ENCODE measurements at regions not wholly inside any gene's neighbourhood (a gene's known extent, or its start where the extent isn't known, plus 50 kb on each side); places are given as distances from the start of the nearest gene placed in this dataset.

DNA sequence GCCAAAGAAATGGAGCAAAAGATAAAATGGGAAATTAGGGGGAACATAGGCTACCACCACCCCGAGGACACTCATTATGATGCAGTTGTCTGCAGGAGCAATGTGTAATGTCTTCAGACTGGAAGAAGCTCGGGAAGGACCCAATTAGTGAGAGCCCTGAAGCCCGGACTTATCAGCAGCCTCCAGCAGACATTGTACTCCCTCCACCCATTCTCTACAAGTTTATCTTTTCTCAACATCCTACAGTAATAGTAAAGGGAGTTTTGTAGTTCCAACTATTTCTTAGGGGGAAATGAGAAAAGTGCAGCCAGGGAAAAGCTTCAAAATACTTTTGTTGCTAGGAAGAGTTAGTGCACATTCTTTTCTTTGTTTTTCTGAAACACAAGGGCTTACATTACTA lies 657.3 kb upstream of the COBL start:
- Histone ChIP-seq H3K4me1 (no peaks in the 10 kb centered on the region), H3K36me3 (no peaks in the 10 kb centered on the region), H3K27me3 (no peaks in the 10 kb centered on the region), H3K9me3 (no peaks in the 10 kb centered on the region), H3K4me3 (no peak overlapping the region), H3K27ac (no peak overlapping the region)
- no peak for DNase-seq (ENCODE audit: low spot score in 2 of 2)
- TF ChIP-seq POLR2A (IDR thresholded peaks at IDR 0.05) (no peak), POLR2AphosphoS5 (IDR thresholded peaks at IDR 0.05) (no peak), CTCF (IDR thresholded peaks at IDR 0.05) (no peak)
- intact Hi-C loops (cut with DNase I; ENCODE audit: low total_unique reads) = no loop called here

DNA sequence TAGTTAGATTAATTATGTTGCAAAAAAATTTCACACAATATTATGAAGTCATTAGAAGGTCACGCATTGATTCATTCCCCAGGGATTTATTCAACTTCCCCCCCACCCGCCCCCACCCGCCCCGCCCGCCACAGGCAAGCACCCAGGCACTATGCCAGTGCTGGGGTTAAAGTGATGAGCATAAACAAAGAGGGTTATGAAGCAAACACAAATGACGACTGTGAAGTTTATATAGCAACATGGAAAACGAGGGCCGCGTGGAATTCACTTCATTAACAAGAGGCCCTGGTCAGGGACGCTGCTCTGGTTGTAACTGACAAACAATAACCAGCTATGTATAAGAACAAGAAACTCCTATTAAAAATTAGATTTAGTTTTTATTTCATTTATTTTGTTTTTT lies 656.5 kb upstream of the COBL start:
- H3K36me3 ChIP-seq = no peaks in the 10 kb centered on the region
- no peak overlapping the region for H3K4me3 ChIP-seq
- H3K27ac ChIP-seq = no peak overlapping the region
- no peaks in the 10 kb centered on the region for H3K4me1 ChIP-seq
- H3K27me3 ChIP-seq = no peaks in the 10 kb centered on the region
- no peak for DNase-seq (ENCODE audit: low spot score in 2 of 2)
- intact Hi-C loops (cut with DNase I; ENCODE audit: low total_unique reads) = no loop called here
- H3K9me3 ChIP-seq = no peaks in the 10 kb centered on the region
- no peak for TF ChIP-seq POLR2AphosphoS5 (IDR thresholded peaks at IDR 0.05)

DNA sequence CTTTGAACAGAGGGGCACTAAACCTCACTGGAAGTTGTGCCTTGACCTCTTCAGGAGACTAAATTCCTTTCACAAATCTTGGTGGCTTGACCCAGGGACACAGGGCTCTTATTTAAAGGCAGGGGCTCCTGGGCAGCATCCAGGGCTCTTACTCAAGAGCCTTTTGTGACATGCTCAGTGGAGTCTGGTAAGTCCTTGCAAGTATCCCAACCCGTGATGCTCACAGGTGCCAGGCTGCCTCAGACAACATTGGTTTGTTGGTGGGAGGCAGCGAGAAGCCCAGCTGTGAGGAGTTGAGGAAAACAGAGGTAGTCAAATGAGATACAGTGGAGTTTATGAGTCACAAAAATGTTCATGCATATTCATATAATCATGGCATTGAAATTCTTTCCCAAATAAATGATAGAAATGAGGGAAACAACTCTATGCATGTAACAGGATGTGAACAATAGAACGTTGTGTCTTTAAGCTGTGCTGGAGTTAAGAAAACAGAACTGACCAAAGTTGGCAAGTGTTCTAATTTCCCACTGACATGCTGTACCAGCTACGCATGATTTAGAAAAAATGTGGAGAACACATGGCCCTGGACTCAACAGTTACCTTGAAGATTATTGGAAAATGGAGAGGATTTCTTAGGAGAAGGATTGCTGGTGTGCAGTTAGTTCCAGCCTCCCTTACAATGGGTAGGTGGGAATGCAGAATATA lies 654.5 kb upstream of the COBL start:
- intact Hi-C loops (cut with DNase I; ENCODE audit: low total_unique reads) = no loop called here
- Histone ChIP-seq H3K4me1 (no peaks in the 10 kb centered on the region), H3K36me3 (no peaks in the 10 kb centered on the region), H3K27me3 (no peaks in the 10 kb centered on the region), H3K9me3 (no peaks in the 10 kb centered on the region), H3K4me3 (no peak overlapping the region), H3K27ac (no peak overlapping the region)
- no peak for DNase-seq (ENCODE audit: low spot score in 2 of 2)
- TF ChIP-seq POLR2A (IDR thresholded peaks at IDR 0.05) = no peak
- TF ChIP-seq CTCF (IDR thresholded peaks at IDR 0.05) = no peak
- no peak for TF ChIP-seq POLR2AphosphoS5 (IDR thresholded peaks at IDR 0.05)

- Histone ChIP-seq H3K36me3 (no peaks in the 10 kb centered on the region), H3K27me3 (no peaks in the 10 kb centered on the region), H3K9me3 (no peaks in the 10 kb centered on the region), H3K4me3 (no peak overlapping the region), H3K4me1 (no peaks in the 10 kb centered on the region), H3K27ac (no peak overlapping the region)
- TF ChIP-seq POLR2AphosphoS5 (IDR thresholded peaks at IDR 0.05) (no peak), CTCF (IDR thresholded peaks at IDR 0.05) (no peak), POLR2A (IDR thresholded peaks at IDR 0.05) (no peak)
- intact Hi-C loops (cut with DNase I; ENCODE audit: low total_unique reads) = no loop called here
- no peak for DNase-seq (ENCODE audit: low spot score in 2 of 2)
These were observed 651.9 kb upstream of the COBL start for GRCh38 chr7:51968461-51968860.

- Histone ChIP-seq H3K27ac (no peak overlapping the region), H3K9me3 (no peaks in the 10 kb centered on the region), H3K4me1 (no peaks in the 10 kb centered on the region), H3K4me3 (no peak overlapping the region), H3K27me3 (no peaks in the 10 kb centered on the region), H3K36me3 (no peaks in the 10 kb centered on the region)
- no peak for DNase-seq (ENCODE audit: low spot score in 2 of 2)
- TF ChIP-seq POLR2AphosphoS5 (IDR thresholded peaks at IDR 0.05) (no peak), POLR2A (IDR thresholded peaks at IDR 0.05) (no peak), CTCF (IDR thresholded peaks at IDR 0.05) (no peak)
- intact Hi-C loops (cut with DNase I; ENCODE audit: low total_unique reads) = no loop called here
These were observed 648.8 kb upstream of the COBL start for GRCh38 chr7:51965454-51965853.

DNA sequence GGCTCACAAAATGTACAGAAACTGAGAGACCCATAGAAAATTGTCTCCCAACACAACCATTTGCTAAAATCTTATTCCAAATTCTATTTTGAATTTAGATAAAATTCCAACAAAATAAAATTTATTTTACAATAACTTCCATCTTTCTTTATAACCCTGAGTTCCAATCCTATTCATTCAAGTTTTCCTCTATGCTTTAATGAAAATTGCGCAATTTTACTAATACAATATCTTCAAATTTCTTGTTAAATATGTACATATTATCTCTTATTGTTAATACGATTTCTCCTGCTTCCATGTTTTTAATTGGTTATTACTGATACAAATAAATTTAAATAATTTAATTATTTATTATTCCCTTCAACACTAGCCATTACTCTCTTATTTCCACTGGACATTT lies 645.2 kb upstream of the COBL start:
- DNase-seq (ENCODE audit: low spot score in 2 of 2) = no peak
- Histone ChIP-seq H3K4me3 (no peak overlapping the region), H3K9me3 (peaks cover 0 to 11% of the 10 kb centered on the region in 2 donors), H3K27me3 (no peaks in the 10 kb centered on the region), H3K36me3 (no peaks in the 10 kb centered on the region), H3K4me1 (no peaks in the 10 kb centered on the region), H3K27ac (no peak overlapping the region)
- no peak for TF ChIP-seq CTCF (IDR thresholded peaks at IDR 0.05)
- no peak for TF ChIP-seq POLR2AphosphoS5 (IDR thresholded peaks at IDR 0.05)
- intact Hi-C loops (cut with DNase I; ENCODE audit: low total_unique reads) = no loop called here

Measured in breast epithelium (tissue), 4 donors.